Neural cell (in vitro differentiated cells): ENCODE measurements at regions not wholly inside any gene's neighbourhood (a gene's known extent, or its start where the extent isn't known, plus 50 kb on each side); places are given as distances from the start of the nearest gene placed in this dataset.

ENCODE experiments used
- EP300 ChIP-seq: fragments of 450-650 bp; conservative IDR thresholded peaks from 2 replicates; pipeline ENCODE4 v1.6.1; 2014; ENCODE audit warnings: antibody characterized with exemption, mild to moderate bottlenecking, moderate library complexity; ENCODE audit not compliant: poor library complexity, severe bottlenecking
- EZH2 ChIP-seq: fragments of 200-600, 300-800 bp; shearing (Covaris generic), sonication (generic); IDR thresholded peaks from 2 replicates; pipeline ENCODE4 v1.6.1; 2014; ENCODE audit warnings: antibody characterized with exemption, low read length, borderline replicate concordance, mild to moderate bottlenecking; ENCODE audit not compliant: insufficient read depth, poor library complexity, severe bottlenecking
- MXI1 ChIP-seq: fragments of 450-650 bp; conservative IDR thresholded peaks from 2 replicates; pipeline ENCODE4 v1.6.1; 2014; ENCODE audit warnings: antibody characterized with exemption, mild to moderate bottlenecking; ENCODE audit not compliant: poor library complexity, severe bottlenecking
- POLR2AphosphoS5 ChIP-seq: IDR thresholded peaks from 2 replicates; pipeline ENCODE4 v1.6.1; 2012
- RAD21 ChIP-seq: fragments of 450-650 bp; conservative IDR thresholded peaks from 2 replicates; pipeline ENCODE4 v1.6.1; 2014; ENCODE audit warnings: antibody characterized with exemption, mild to moderate bottlenecking, moderate library complexity
- TAF1 ChIP-seq: IDR thresholded peaks from 2 replicates; pipeline ENCODE4 v1.6.1; 2012; ENCODE audit warnings: low read depth
- TF ChIP-seq, protein P1 (sequence below): IDR thresholded peaks from 2 replicates; pipeline ENCODE4 v1.6.1; 2012; ENCODE audit warnings: borderline replicate concordance
- TF ChIP-seq, protein P2 (sequence below): fragments of 450-650 bp; IDR thresholded peaks from 2 replicates; pipeline ENCODE4 v1.5.1; 2014; ENCODE audit warnings: antibody characterized with exemption, mild to moderate bottlenecking, moderate library complexity; ENCODE audit not compliant: poor library complexity, severe bottlenecking

DNA sequence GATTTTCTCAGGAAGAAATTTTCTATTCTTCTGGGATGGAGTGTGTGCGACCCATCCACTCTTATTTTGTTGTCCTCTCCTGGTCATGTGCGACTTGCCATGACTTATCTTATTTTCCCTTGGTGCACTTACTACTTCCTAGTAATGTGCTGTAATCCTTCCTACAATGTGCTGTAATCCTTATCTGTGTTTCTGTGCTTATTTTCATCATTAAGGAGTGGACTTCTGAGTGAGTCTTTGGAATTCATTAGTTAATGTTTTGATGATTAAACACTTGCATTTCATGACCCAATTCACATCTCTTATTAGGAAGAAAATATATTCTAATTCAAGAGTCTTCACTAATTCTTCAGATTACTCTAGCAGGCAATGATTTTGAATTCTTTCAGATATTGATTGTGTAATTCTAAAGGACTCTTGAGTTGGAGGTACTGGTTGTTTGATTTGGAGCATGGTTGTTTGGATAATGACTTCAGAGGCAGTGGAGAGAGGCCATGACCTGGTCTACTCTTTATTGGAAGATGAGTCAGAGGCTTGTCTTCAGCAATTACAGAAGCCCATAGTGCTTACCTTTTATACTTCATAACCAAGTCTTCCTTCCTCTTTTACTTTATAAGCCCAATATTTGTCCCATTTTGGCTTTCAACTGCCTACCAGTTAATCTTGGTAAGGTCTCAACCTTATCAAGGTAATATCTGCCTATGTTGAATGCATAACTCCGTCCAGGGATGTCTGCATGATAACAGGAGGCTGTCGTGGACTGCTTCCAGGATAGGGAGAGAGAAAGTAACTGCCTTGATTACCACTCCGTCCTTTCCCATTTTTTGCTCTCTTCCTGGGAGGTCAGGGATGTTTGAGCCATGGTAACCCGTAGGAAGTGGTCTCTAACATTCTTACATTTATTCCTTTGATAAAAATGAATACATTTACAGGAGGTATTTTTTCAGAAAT, 278.3 kb upstream of the SP8 start:
- no peak for TF ChIP-seq EZH2
- TF ChIP-seq, protein P1, sequence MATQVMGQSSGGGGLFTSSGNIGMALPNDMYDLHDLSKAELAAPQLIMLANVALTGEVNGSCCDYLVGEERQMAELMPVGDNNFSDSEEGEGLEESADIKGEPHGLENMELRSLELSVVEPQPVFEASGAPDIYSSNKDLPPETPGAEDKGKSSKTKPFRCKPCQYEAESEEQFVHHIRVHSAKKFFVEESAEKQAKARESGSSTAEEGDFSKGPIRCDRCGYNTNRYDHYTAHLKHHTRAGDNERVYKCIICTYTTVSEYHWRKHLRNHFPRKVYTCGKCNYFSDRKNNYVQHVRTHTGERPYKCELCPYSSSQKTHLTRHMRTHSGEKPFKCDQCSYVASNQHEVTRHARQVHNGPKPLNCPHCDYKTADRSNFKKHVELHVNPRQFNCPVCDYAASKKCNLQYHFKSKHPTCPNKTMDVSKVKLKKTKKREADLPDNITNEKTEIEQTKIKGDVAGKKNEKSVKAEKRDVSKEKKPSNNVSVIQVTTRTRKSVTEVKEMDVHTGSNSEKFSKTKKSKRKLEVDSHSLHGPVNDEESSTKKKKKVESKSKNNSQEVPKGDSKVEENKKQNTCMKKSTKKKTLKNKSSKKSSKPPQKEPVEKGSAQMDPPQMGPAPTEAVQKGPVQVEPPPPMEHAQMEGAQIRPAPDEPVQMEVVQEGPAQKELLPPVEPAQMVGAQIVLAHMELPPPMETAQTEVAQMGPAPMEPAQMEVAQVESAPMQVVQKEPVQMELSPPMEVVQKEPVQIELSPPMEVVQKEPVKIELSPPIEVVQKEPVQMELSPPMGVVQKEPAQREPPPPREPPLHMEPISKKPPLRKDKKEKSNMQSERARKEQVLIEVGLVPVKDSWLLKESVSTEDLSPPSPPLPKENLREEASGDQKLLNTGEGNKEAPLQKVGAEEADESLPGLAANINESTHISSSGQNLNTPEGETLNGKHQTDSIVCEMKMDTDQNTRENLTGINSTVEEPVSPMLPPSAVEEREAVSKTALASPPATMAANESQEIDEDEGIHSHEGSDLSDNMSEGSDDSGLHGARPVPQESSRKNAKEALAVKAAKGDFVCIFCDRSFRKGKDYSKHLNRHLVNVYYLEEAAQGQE: no peak
- TF ChIP-seq, protein P2, sequence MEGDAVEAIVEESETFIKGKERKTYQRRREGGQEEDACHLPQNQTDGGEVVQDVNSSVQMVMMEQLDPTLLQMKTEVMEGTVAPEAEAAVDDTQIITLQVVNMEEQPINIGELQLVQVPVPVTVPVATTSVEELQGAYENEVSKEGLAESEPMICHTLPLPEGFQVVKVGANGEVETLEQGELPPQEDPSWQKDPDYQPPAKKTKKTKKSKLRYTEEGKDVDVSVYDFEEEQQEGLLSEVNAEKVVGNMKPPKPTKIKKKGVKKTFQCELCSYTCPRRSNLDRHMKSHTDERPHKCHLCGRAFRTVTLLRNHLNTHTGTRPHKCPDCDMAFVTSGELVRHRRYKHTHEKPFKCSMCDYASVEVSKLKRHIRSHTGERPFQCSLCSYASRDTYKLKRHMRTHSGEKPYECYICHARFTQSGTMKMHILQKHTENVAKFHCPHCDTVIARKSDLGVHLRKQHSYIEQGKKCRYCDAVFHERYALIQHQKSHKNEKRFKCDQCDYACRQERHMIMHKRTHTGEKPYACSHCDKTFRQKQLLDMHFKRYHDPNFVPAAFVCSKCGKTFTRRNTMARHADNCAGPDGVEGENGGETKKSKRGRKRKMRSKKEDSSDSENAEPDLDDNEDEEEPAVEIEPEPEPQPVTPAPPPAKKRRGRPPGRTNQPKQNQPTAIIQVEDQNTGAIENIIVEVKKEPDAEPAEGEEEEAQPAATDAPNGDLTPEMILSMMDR: no peak
- no peak for TF ChIP-seq POLR2AphosphoS5
- no peak for TF ChIP-seq EP300
- no peak for TF ChIP-seq MXI1
- TF ChIP-seq TAF1: no peak
- TF ChIP-seq RAD21: no peak
